ENCODE measurements at regions not wholly inside any gene's neighbourhood (a gene's known extent, or its start where the extent isn't known, plus 50 kb on each side); places are given as distances from the start of the nearest gene placed in this dataset.

- Histone ChIP-seq H3K36me3 (no peaks in the 10 kb centered on the region), H3K4me1 (ENCODE audit: insufficient read depth) (no peaks in the 10 kb centered on the region), H3K4me3 (no peak overlapping the region), H3K9me3 (no peaks in the 10 kb centered on the region), H3K27me3 (no peaks in the 10 kb centered on the region), H3K27ac (no peak overlapping the region)
- DNase-seq: peak in 2 of 5 donors; percentile 17 to 33
- intact Hi-C loops (cut with DNase I): no loop called here
- WGBS, 3 donors: 1 to 2% (median 1%) methylated on average over 3 of the region's 3 CpGs
- TF ChIP-seq, protein P1, sequence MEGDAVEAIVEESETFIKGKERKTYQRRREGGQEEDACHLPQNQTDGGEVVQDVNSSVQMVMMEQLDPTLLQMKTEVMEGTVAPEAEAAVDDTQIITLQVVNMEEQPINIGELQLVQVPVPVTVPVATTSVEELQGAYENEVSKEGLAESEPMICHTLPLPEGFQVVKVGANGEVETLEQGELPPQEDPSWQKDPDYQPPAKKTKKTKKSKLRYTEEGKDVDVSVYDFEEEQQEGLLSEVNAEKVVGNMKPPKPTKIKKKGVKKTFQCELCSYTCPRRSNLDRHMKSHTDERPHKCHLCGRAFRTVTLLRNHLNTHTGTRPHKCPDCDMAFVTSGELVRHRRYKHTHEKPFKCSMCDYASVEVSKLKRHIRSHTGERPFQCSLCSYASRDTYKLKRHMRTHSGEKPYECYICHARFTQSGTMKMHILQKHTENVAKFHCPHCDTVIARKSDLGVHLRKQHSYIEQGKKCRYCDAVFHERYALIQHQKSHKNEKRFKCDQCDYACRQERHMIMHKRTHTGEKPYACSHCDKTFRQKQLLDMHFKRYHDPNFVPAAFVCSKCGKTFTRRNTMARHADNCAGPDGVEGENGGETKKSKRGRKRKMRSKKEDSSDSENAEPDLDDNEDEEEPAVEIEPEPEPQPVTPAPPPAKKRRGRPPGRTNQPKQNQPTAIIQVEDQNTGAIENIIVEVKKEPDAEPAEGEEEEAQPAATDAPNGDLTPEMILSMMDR (IDR thresholded peaks at IDR 0.05): peak in 1 of 3 donors; percentile 35
- TF ChIP-seq EP300 (IDR thresholded peaks at IDR 0.05) (no peak), POLR2A (IDR thresholded peaks at IDR 0.05) (no peak)
Observed at GRCh38 chr12:59403259-59403932, 192.4 kb upstream of the SLC16A7 start.

DNA sequence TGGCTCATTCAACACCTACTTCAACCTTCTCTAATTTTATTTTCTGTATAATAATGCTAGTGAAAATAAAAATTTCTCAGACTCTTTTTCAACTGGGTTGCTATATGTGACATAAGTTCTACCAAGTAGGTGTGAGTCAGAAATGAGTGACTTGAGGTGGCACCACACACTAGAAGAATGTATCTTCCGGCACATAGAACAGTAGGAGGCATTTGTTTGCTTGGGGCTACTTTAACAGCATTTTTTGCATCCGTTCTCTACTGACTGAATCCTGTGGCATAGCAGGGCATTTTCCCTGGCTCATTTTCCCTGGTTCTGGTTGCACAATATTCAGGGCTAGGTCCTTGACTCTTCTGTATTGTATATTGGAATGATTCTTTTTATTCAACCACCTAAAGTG lies 194.0 kb upstream of the SLC16A7 start:
- TF ChIP-seq, protein P1 (IDR thresholded peaks at IDR 0.05): no peak
- no peak for TF ChIP-seq EP300 (IDR thresholded peaks at IDR 0.05)
- TF ChIP-seq POLR2A (IDR thresholded peaks at IDR 0.05): no peak
- Histone ChIP-seq H3K27ac (no peak overlapping the region), H3K9me3 (no peaks in the 10 kb centered on the region), H3K36me3 (no peaks in the 10 kb centered on the region), H3K4me1 (ENCODE audit: insufficient read depth) (no peaks in the 10 kb centered on the region), H3K27me3 (no peaks in the 10 kb centered on the region), H3K4me3 (no peak overlapping the region)
- 89 to 93% (median 92%) methylated on average over 2 of the region's 2 CpGs for WGBS, 3 donors
- DNase-seq: no peak
- intact Hi-C loops (cut with DNase I): no loop called here

DNA sequence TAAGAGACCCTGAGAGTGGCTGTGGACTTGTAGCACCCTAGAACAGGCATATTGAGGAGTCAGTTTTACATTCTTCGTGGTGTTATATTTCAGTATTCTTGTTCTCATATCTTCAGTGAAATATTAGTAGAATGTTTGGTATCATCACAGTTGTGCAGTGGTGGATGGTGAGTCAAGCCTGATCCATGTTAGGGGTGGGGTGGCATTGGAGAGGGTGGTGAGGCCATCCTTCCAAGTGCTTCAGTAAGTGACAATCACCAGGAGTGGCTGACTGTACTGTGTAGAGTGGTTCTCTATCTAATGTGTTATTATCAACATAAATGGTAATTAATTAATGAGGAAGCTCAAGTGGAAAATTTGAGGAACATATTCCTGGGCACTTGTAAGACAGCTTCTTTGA lies 197.7 kb upstream of the SLC16A7 start:
- H3K4me3 ChIP-seq: no peak overlapping the region
- H3K9me3 ChIP-seq: no peaks in the 10 kb centered on the region
- DNase-seq: no peak
- WGBS, 3 donors: 86 to 89% (median 88%) methylated on average over 1 of the region's 1 CpG
- no peak overlapping the region for H3K27ac ChIP-seq
- intact Hi-C loops (cut with DNase I): no loop called here
- no peaks in the 10 kb centered on the region for H3K36me3 ChIP-seq
- no peaks in the 10 kb centered on the region for H3K27me3 ChIP-seq
- TF ChIP-seq POLR2A (IDR thresholded peaks at IDR 0.05): no peak
- TF ChIP-seq, protein P1 (IDR thresholded peaks at IDR 0.05): no peak
- TF ChIP-seq EP300 (IDR thresholded peaks at IDR 0.05): no peak
- H3K4me1 ChIP-seq (ENCODE audit: insufficient read depth): no peaks in the 10 kb centered on the region

GRCh38 chr12:59396919-59397318 lies 198.9 kb upstream of the SLC16A7 start:
- intact Hi-C loops (cut with DNase I): no loop called here
- WGBS, 3 donors: 59 to 73% (median 69%) methylated on average over 4 of the region's 4 CpGs
- H3K27me3 ChIP-seq: no peaks in the 10 kb centered on the region
- H3K36me3 ChIP-seq: no peaks in the 10 kb centered on the region
- TF ChIP-seq EP300 (IDR thresholded peaks at IDR 0.05): no peak
- no peak for TF ChIP-seq POLR2A (IDR thresholded peaks at IDR 0.05)
- TF ChIP-seq, protein P1 (IDR thresholded peaks at IDR 0.05): no peak
- H3K4me3 ChIP-seq: no peak overlapping the region
- H3K27ac ChIP-seq: no peak overlapping the region
- H3K9me3 ChIP-seq: no peaks in the 10 kb centered on the region
- DNase-seq: no peak
- no peaks in the 10 kb centered on the region for H3K4me1 ChIP-seq (ENCODE audit: insufficient read depth)

All from ovary (tissue), 7 donors.